Keratinocyte (primary cell): ENCODE measurements at regions not wholly inside any gene's neighbourhood (a gene's known extent, or its start where the extent isn't known, plus 50 kb on each side); places are given as distances from the start of the nearest gene placed in this dataset.

Experiments used
- DNase-seq: peaks from one replicate; pipeline ENCODE4 v3.0.0-alpha.2; 2011; ENCODE audit warnings: low read depth, missing footprints, low spot score
- FAIRE-seq: peaks from 2 replicates; lab custom pipeline; 2011; peaks lifted over from hg19 to GRCh38; lab: Jason Lieb, UNC
- H2AFZ ChIP-seq: 2 replicates; pipeline ENCODE4 v1.6.0; 2012; ENCODE audit warnings: low read length, control low read depth, inconsistent platforms; ENCODE audit not compliant: control insufficient read depth
- H3K27ac ChIP-seq: 2 replicates; pipeline ENCODE4 v1.5.1; 2011; ENCODE audit warnings: low read length; ENCODE audit not compliant: control insufficient read depth, insufficient read depth
- H3K27me3 ChIP-seq: 3 replicates; pipeline ENCODE4 v1.6.0; 2011; ENCODE audit warnings: low read length; ENCODE audit not compliant: control insufficient read depth, insufficient read depth; ENCODE audit errors: extremely low read depth
- H3K36me3 ChIP-seq, 2 experiments: 2 replicates in 1 of 2; 3 replicates in 1 of 2; pipeline ENCODE4 v1.5.1; 2011; ENCODE audit warnings: low read length in 2 of 2, mild to moderate bottlenecking in 1 of 2; ENCODE audit not compliant: control insufficient read depth in 2 of 2, insufficient read depth in 2 of 2; ENCODE audit errors: extremely low read depth in 1 of 2
- H3K4me1 ChIP-seq: 3 replicates; pipeline ENCODE4 v1.5.1; 2011; ENCODE audit warnings: low read length; ENCODE audit not compliant: control insufficient read depth, insufficient read depth; ENCODE audit errors: extremely low read depth
- H3K4me2 ChIP-seq: 3 replicates; pipeline ENCODE4 v1.6.0; 2011; ENCODE audit warnings: low read depth, low read length; ENCODE audit not compliant: control insufficient read depth, insufficient read depth; ENCODE audit errors: extremely low read depth
- H3K4me3 ChIP-seq, 3 experiments: fragments of 200-600 bp in 1 of 3; sonication (generic) in 1 of 3; 2 replicates in 2 of 3; 3 replicates in 1 of 3; pipeline ENCODE4 v1.5.1; 2011 to 2016; ENCODE audit warnings: low read length in 3 of 3, mild to moderate bottlenecking in 3 of 3, control low read depth in 2 of 3, inconsistent platforms in 1 of 3, low read depth in 1 of 3, mixed read lengths in 1 of 3, mixed run types in 1 of 3, moderate library complexity in 1 of 3; ENCODE audit not compliant: control insufficient read depth in 2 of 3, insufficient read depth in 2 of 3; ENCODE audit errors: extremely low read depth in 1 of 3
- H3K79me2 ChIP-seq: 2 replicates; pipeline ENCODE4 v1.6.0; 2012; ENCODE audit warnings: low read length; ENCODE audit not compliant: control insufficient read depth, insufficient read depth
- H3K9ac ChIP-seq: 3 replicates; pipeline ENCODE4 v1.6.0; 2011; ENCODE audit warnings: low read length; ENCODE audit not compliant: control insufficient read depth, insufficient read depth; ENCODE audit errors: extremely low read depth
- H3K9me1 ChIP-seq: 3 replicates; pipeline ENCODE4 v1.6.0; 2011; ENCODE audit warnings: low read length; ENCODE audit not compliant: control insufficient read depth, insufficient read depth; ENCODE audit errors: extremely low read depth
- H3K9me3 ChIP-seq: 2 replicates; pipeline ENCODE4 v1.5.1; 2012; ENCODE audit warnings: low read depth, low read length; ENCODE audit not compliant: control insufficient read depth
- H4K20me1 ChIP-seq: 3 replicates; pipeline ENCODE4 v1.6.0; 2011; ENCODE audit warnings: low read length; ENCODE audit not compliant: control insufficient read depth, insufficient read depth; ENCODE audit errors: extremely low read depth
- EZH2 ChIP-seq: IDR thresholded peaks from one replicate; pipeline ENCODE4 v1.6.1; 2012; ENCODE audit warnings: inconsistent platforms, mild to moderate bottlenecking, low read length, moderate library complexity
- dilution Hi-C: fragments of 300-500 bp; cut with MboI; formaldehyde crosslinking; loops from one replicate; pipeline ENCODE4 v1.7.0; 2020; ENCODE audit warnings: low sequenced_read_pairs; ENCODE audit not compliant: extremely low pct_ligation_motif_present
- TF ChIP-seq, protein P1 (sequence below), 3 experiments: IDR thresholded peaks in 1 of 3; conservative IDR thresholded peaks in 1 of 3; optimal IDR thresholded peaks in 1 of 3; 2 replicates in 2 of 3; 3 replicates in 1 of 3; pipeline versions ENCODE3 to v1.5.1; 2011; ENCODE audit warnings: low read length in 3 of 3, mild to moderate bottlenecking in 3 of 3, moderate library complexity in 2 of 3, control low read depth in 1 of 3, inconsistent platforms in 1 of 3; ENCODE audit not compliant: insufficient read depth in 2 of 3; ENCODE audit errors: extremely low read depth in 1 of 3

DNA sequence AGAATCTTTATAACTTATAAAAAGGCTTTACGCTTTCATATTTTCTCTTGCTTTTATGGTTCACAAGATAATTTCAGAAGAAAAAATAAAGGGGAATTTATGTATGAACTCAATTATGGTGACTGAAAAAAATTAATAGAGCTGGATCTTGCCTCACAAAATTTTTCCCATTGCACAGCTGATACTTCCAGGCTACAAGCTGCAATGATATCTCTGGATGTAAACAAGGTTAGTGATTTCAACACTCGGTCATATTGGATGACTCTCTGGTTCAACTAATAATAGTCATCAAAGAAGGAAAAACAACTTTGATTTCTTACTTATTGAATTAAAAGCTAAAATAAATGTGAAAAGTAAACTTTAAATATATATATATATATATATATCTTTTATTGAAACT lies 868.0 kb downstream of the FAT4 start:
- Histone ChIP-seq H3K9me3 (no peaks in the 10 kb centered on the region), H3K9ac (no peak overlapping the region), H4K20me1 (no peaks in the 10 kb centered on the region), H3K36me3 (no peaks in the 10 kb centered on the region), H3K9me1 (no peaks in the 10 kb centered on the region), H3K4me1 (no peaks in the 10 kb centered on the region), H2AFZ (no peak overlapping the region), H3K4me2 (no peak overlapping the region), H3K27ac (no peak overlapping the region), H3K4me3 (no peak overlapping the region), H3K27me3 (no peaks in the 10 kb centered on the region), H3K79me2 (no peaks in the 10 kb centered on the region)
- dilution Hi-C loops = no loop called here
- TF ChIP-seq EZH2 = no peak
- TF ChIP-seq, protein P1, sequence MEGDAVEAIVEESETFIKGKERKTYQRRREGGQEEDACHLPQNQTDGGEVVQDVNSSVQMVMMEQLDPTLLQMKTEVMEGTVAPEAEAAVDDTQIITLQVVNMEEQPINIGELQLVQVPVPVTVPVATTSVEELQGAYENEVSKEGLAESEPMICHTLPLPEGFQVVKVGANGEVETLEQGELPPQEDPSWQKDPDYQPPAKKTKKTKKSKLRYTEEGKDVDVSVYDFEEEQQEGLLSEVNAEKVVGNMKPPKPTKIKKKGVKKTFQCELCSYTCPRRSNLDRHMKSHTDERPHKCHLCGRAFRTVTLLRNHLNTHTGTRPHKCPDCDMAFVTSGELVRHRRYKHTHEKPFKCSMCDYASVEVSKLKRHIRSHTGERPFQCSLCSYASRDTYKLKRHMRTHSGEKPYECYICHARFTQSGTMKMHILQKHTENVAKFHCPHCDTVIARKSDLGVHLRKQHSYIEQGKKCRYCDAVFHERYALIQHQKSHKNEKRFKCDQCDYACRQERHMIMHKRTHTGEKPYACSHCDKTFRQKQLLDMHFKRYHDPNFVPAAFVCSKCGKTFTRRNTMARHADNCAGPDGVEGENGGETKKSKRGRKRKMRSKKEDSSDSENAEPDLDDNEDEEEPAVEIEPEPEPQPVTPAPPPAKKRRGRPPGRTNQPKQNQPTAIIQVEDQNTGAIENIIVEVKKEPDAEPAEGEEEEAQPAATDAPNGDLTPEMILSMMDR (optimal IDR thresholded peaks at IDR 0.05 in 1 of 3, IDR thresholded peaks at IDR 0.05 in 1 of 3, conservative IDR thresholded peaks at IDR 0.05 in 1 of 3; ENCODE audit: extremely low read depth in 1 of 3, insufficient read depth in 2 of 3, low read length in 3 of 3) = no peak
- DNase-seq (no peak), FAIRE-seq (no peak)

DNA sequence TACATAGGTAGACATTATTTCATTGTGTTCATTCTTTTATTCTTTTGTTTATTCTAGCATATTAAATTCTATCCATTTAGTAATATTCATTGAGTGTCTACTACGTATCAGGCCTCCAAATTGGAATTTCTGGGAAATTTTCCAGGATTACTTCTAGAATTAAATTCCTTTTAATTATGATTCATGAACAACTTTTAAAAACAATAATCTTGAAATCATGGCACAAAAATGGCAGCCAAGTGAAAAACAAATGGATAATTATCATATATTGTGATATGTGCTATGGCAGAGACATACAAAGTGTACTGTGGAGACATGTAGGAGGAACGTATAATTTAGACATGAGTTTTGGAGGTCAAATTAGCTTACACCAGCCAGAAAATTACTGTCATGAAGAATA lies 868.5 kb downstream of the FAT4 start:
- dilution Hi-C loops = no loop called here
- Histone ChIP-seq H2AFZ (no peak overlapping the region), H3K9me1 (no peaks in the 10 kb centered on the region), H3K79me2 (no peaks in the 10 kb centered on the region), H3K27ac (no peak overlapping the region), H3K4me2 (no peak overlapping the region), H3K36me3 (no peaks in the 10 kb centered on the region), H3K4me3 (no peak overlapping the region), H3K9me3 (no peaks in the 10 kb centered on the region), H3K27me3 (no peaks in the 10 kb centered on the region), H3K4me1 (no peaks in the 10 kb centered on the region), H4K20me1 (no peaks in the 10 kb centered on the region), H3K9ac (no peak overlapping the region)
- FAIRE-seq (no peak), DNase-seq (no peak)
- TF ChIP-seq, protein P1 (optimal IDR thresholded peaks at IDR 0.05 in 1 of 3, IDR thresholded peaks at IDR 0.05 in 1 of 3, conservative IDR thresholded peaks at IDR 0.05 in 1 of 3; ENCODE audit: extremely low read depth in 1 of 3, insufficient read depth in 2 of 3, low read length in 3 of 3) = no peak
- TF ChIP-seq EZH2 = no peak
